Tibial nerve (tissue), 3 donors: ENCODE measurements at regions not wholly inside any gene's neighbourhood (a gene's known extent, or its start where the extent isn't known, plus 50 kb on each side); places are given as distances from the start of the nearest gene placed in this dataset.

Source experiments
- POLR2A ChIP-seq, 2 donors: fragments of 450-650 bp; IDR thresholded peaks; one replicate each; pipeline ENCODE4 v1.6.1; 2017; ENCODE audit warnings: antibody characterized with exemption in 2 of 2, mild to moderate bottlenecking in 2 of 2, moderate library complexity in 2 of 2
- TF ChIP-seq, protein P1 (sequence below), 5 experiments: fragments of 200-600 bp in 3 of 5; fragments of 450-650 bp in 2 of 5; sonication (generic) in 3 of 5; IDR thresholded peaks; one replicate each; pipeline ENCODE4 v1.5.1; 2016 to 2019; ENCODE audit warnings: antibody characterized with exemption in 5 of 5, mild to moderate bottlenecking in 3 of 5, moderate library complexity in 2 of 5

DNA sequence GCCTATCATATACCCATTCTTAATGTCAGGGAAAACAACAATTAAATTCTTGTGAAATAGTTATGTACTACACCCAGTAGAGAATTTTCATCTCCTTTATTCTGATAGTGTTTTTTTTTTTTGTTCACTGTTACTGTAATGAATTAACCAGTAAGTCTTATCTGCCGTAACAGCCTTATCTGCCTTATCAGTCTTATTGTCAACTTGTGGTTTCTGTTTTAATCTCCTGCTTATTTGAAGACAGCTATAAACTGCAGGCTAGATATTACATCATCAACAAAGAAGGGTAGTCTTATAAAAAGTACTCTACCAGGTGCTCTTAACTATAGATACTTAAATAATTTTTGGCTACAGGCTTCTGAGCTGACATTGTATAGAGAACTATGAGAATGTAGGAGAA is 79.5 kb downstream of the MAGEB5 start:
- TF ChIP-seq, protein P1, sequence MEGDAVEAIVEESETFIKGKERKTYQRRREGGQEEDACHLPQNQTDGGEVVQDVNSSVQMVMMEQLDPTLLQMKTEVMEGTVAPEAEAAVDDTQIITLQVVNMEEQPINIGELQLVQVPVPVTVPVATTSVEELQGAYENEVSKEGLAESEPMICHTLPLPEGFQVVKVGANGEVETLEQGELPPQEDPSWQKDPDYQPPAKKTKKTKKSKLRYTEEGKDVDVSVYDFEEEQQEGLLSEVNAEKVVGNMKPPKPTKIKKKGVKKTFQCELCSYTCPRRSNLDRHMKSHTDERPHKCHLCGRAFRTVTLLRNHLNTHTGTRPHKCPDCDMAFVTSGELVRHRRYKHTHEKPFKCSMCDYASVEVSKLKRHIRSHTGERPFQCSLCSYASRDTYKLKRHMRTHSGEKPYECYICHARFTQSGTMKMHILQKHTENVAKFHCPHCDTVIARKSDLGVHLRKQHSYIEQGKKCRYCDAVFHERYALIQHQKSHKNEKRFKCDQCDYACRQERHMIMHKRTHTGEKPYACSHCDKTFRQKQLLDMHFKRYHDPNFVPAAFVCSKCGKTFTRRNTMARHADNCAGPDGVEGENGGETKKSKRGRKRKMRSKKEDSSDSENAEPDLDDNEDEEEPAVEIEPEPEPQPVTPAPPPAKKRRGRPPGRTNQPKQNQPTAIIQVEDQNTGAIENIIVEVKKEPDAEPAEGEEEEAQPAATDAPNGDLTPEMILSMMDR (IDR thresholded peaks at IDR 0.05), result no peak
- no peak for TF ChIP-seq POLR2A (IDR thresholded peaks at IDR 0.05)
